NB4 (cell line): ENCODE measurements at regions not wholly inside any gene's neighbourhood (a gene's known extent, or its start where the extent isn't known, plus 50 kb on each side); places are given as distances from the start of the nearest gene placed in this dataset.

Source experiments
- DNase-seq: peaks from one replicate; pipeline ENCODE4 v3.0.0; 2010; ENCODE audit warnings: low read depth
- H3K4me3 ChIP-seq: one replicate; pipeline ENCODE4 v1.5.1; 2011; ENCODE audit warnings: mild to moderate bottlenecking, low read depth, low read length, moderate library complexity
- CTCF ChIP-seq: IDR thresholded peaks from one replicate; pipeline ENCODE4 v1.5.1; 2012; ENCODE audit warnings: low read depth, low read length
- MAX ChIP-seq: IDR thresholded peaks from 2 replicates; pipeline ENCODE4 v1.6.1; 2011; ENCODE audit warnings: low read depth, low read length
- MYC ChIP-seq: IDR thresholded peaks from 2 replicates; pipeline ENCODE4 v1.6.1; 2011; ENCODE audit warnings: low read depth, low read length
- POLR2A ChIP-seq: IDR thresholded peaks from 2 replicates; pipeline ENCODE4 v1.6.1; 2011; ENCODE audit warnings: mild to moderate bottlenecking; ENCODE audit not compliant: insufficient read length; ENCODE audit errors: extremely low read depth

DNA sequence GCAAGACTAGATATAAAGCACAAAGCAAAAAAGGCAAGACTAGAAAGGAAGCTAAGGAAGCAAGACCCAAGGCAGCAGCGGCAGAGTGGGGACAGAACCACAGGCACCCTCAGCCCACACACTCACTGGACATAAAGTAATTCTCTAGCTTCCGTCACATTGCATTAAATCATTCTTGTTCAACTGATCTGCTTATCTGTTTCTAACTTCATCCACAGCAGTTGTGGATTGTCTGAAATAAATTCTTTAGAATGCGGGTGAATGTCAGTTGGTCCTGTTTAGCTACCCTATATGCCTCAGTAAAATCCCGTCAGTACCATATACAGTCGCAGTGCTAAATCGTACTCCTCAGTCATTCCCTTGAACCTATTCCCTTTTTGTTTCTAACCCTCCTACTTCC lies 183.2 kb upstream of the SLC39A10 start:
- no peak for DNase-seq
- TF ChIP-seq POLR2A, result no peak
- TF ChIP-seq CTCF, result no peak
- no peak for TF ChIP-seq MAX
- no peak for TF ChIP-seq MYC
- H3K4me3 ChIP-seq, result no peak overlapping the region

- no peak for TF ChIP-seq POLR2A
- no peak for TF ChIP-seq MYC
- no peak for TF ChIP-seq MAX
- no peak for TF ChIP-seq CTCF
- no peak for DNase-seq
- H3K4me3 ChIP-seq, result no peak overlapping the region
Observed at GRCh38 chr2:195472501-195473234, 184.4 kb upstream of the SLC39A10 start.

- H3K4me3 ChIP-seq, result no peak overlapping the region
- no peak for TF ChIP-seq CTCF
- TF ChIP-seq MYC, result no peak
- no peak for TF ChIP-seq MAX
- TF ChIP-seq POLR2A, result no peak
- DNase-seq, result peak; percentile 46
Observed at GRCh38 chr2:195471807-195472206, 185.2 kb upstream of the SLC39A10 start.

GRCh38 chr2:195471163-195471562 lies 185.9 kb upstream of the SLC39A10 start:
- no peak for TF ChIP-seq CTCF
- no peak overlapping the region for H3K4me3 ChIP-seq
- no peak for DNase-seq

GRCh38 chr2:195470622-195471021 lies 186.4 kb upstream of the SLC39A10 start:
- TF ChIP-seq MAX, result no peak
- TF ChIP-seq MYC, result no peak
- no peak for TF ChIP-seq POLR2A
- no peak for TF ChIP-seq CTCF
- no peak for DNase-seq
- H3K4me3 ChIP-seq, result no peak overlapping the region

GRCh38 chr2:195468771-195469170 lies 188.3 kb upstream of the SLC39A10 start:
- no peak overlapping the region for H3K4me3 ChIP-seq
- TF ChIP-seq MYC, result no peak
- no peak for TF ChIP-seq POLR2A
- no peak for TF ChIP-seq MAX
- no peak for TF ChIP-seq CTCF
- no peak for DNase-seq
